ENCODE measurements at regions not wholly inside any gene's neighbourhood (a gene's known extent, or its start where the extent isn't known, plus 50 kb on each side); places are given as distances from the start of the nearest gene placed in this dataset.
A peak's percentile ranks its signal among the peaks of the same experiment; 100 is the strongest.
"Not testable (repeated sequence)": the region's sequence is repeated elsewhere in the genome, so short reads cannot be mapped to it uniquely, and the experiment has no call there.

GRCh38 chr5:93220431-93220830, 360.6 kb downstream of the NR2F1-AS1 start:
- DNase-seq (ENCODE audit: low read depth in 2 of 2) = no peak

GRCh38 chr5:93219641-93220145, 361.3 kb downstream of the NR2F1-AS1 start:
- no peak for DNase-seq (ENCODE audit: low read depth in 2 of 2)

- not testable (repeated sequence) for DNase-seq (ENCODE audit: low read depth in 2 of 2)
Measured at GRCh38 chr5:93213111-93213794, 367.8 kb downstream of the NR2F1-AS1 start.

- DNase-seq (ENCODE audit: low read depth in 2 of 2) = no peak
Measured at GRCh38 chr5:93209476-93209875, 371.5 kb downstream of the NR2F1-AS1 start.

DNA sequence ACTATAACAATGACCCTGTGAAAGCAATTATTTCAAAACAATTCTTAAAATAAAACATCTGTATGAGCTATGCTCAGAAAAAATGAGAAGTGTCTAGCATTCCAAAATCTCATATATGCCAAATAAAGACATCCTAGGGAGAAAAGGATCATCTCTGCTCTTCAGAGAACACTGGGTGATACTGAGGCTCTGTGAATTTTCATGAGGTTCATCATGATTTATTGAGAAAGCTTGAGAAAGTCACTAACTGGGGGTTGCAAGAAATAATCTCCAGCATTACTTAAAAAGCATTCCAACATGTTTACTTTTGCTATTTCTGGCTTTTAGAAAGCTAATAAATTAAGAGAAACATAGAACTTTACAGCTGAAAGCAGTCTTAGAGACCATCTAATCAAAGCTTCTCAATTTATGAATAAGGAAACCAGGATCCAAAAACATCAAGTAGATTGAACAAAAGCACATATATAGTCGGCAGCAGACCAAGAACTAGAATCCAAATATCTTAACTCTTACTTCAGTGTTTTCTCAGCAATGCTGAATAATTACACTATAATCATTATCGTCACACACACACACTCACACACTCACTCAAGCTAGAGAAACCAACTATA, 372.8 kb downstream of the NR2F1-AS1 start:
- DNase-seq (ENCODE audit: low read depth in 2 of 2) = peak; percentile 60 to 67

DNA sequence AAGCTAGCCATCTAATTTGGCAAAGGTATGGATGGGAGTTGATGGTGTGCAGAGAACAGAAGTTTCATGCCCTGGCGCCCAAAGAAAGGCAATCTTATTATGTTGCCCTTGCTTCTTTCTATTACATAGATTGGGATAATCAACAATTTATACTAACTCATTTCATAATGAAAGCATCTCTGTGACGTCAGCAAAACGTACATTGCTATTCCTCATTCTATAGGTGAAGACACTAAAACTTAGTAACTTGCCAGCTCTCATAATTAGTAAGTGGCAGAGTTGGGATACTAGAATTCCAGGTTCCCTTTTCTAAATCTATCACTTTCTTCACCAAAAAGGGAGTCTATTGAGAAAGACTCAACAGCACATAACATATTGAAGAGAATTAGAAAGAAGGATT, 374.8 kb downstream of the NR2F1-AS1 start:
- DNase-seq (ENCODE audit: low read depth in 2 of 2) = no peak

GRCh38 chr5:93201061-93201460, 380.0 kb downstream of the NR2F1-AS1 start:
- DNase-seq (ENCODE audit: low read depth in 2 of 2) = no peak

DNA sequence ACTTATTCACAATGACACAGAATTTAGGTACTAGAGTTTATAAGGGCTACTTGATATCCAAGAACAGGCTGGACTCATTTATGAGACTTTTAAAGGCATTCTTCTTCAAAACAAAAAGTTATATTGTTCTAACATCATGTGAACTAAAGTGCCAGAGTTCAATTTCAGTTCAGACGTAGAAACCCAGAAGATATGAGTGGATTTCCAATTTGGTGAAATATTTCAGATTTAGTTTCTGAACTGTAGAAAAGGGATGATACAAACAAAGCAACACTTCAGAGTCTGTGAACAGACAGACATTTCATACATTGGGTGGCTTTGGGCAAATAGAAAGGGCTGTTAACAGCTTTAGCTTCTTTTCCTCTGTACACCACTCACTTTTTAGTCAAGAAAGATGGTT, 384.0 kb downstream of the NR2F1-AS1 start:
- DNase-seq (ENCODE audit: low read depth in 2 of 2) = no peak

DNA sequence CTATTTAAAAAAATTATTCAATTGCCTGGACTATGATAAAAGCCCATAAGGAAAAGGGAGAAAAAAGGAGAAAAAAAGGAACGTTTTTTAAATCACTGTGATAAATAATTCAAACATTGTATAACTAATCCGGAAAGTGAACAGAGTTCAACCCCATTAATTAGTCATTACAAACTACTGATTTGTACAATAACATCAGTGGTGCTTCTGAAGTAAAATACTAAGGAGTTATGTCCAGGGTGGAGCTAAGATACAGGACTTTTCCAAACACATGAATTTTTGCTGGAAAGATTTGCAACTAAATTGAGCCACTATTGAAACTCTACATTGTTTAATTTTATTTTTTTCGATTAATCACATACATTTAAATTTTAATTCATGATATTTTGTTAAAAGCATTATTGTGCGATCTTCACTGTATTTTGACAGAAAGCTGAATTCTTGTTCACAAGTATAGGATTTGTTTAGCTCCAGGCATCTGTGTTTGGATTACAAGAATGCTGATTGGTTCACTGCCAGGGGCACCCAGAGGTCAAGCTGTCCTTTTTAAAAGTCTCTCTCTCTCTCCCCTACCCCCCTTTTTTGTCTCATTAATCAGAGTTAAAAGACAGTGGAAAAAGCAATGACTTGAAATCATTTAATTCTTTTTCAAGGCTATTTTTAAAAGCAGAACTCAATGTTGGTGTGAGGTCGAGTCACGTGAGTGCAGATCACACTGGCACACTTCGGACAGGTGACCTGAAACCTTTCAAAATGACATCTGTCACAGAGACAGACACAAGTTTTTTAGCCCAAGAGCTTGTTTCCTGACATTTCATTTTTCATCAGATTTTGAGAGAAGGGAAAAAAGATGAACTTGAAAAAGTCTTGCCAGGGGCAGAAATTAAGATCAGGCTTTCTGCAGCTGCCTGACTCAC, 387.3 kb downstream of the NR2F1-AS1 start:
- DNase-seq (ENCODE audit: low read depth in 2 of 2) = no peak

GRCh38 chr5:93192683-93193082, 388.3 kb downstream of the NR2F1-AS1 start:
- DNase-seq (ENCODE audit: low read depth in 2 of 2) = no peak

GRCh38 chr5:93192087-93192486, 388.9 kb downstream of the NR2F1-AS1 start:
- DNase-seq (ENCODE audit: low read depth in 2 of 2) = peak; percentile 56 to 68

DNA sequence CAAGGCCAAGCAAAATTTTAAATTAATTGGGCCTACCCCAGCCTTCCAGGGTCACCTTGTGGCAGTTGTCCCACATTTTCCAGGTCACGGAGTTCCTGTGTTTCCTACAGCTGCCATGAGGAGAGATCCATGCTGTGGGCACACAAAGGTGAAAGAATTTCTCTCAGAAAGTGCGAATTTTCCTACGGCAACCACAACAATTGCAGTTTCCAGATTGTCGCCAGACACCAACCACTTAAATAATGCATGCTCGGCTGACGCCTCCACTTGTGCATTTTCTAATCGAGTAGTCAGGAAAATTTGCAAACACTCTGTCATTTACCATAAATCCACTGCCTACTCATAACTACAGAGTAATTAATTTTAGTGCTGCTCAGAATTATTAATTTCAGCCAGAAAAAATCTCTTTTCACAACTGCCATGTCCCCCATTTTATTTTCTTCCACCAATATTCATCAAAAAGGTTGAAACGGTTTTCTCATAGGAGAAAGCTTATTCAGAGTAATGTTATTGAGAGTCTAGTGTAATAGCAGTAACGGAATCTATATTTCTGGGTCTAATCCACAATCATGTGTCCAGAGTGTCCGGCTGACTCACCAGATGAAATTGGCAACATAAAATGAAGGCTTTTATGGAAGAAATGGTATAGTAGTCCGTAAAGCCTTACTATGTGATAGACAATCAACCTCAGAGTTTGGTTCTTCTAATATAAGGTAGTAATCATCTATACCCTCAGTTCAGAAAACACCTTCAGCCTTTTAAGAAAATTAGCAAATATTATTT, 389.8 kb downstream of the NR2F1-AS1 start:
- DNase-seq (ENCODE audit: low read depth in 2 of 2) = no peak

DNA sequence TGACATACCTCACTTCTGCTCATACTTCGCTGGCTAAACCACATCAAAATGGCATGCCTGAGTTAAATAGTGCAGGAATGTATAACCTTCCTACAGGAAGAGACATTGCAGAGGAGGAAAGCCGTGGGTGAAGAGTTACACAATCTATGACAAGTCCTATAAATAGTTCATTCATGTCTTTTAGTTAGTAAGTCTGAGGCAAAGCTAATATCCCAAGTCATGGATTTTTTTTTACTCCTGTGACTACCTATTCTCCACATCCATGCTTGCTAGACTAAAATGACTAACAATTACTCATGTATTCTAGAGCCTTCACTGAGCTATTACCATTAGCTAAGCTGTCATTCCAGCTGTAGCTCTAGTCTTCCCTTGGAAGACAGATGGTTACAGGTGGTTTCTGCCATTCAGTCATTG, 391.3 kb downstream of the NR2F1-AS1 start:
- peak; percentile 75 to 83 for DNase-seq (ENCODE audit: low read depth in 2 of 2)

DNA sequence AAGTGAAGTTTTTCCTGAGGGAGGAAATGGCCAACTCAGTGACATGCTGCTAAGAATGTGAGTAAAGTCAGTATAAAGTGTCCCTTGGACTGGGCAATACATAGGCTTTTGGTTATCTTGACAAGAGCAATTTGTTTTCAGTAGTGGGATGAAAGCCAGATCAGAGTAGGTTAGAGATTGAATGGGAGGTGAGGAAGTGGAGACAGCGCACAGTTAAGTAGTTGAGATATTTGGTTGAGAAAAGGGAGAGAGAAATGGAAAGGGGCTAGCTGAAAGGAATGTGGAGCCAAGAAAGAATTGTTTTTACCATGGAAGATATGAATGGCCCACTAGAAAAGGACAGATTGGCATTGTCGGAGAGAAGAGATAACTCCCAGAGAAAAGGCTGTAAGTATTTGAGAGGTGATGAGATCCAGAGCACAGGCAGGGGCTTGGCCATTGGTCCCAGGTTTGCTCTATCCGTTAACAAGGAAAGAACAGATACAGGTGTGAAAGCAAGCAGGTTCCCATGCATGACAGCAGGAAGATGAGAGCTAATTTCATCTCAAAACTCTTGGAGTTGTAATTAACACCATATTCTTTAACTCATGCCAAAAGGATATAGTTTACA, 392.0 kb downstream of the NR2F1-AS1 start:
- no peak for DNase-seq (ENCODE audit: low read depth in 2 of 2)

DNA sequence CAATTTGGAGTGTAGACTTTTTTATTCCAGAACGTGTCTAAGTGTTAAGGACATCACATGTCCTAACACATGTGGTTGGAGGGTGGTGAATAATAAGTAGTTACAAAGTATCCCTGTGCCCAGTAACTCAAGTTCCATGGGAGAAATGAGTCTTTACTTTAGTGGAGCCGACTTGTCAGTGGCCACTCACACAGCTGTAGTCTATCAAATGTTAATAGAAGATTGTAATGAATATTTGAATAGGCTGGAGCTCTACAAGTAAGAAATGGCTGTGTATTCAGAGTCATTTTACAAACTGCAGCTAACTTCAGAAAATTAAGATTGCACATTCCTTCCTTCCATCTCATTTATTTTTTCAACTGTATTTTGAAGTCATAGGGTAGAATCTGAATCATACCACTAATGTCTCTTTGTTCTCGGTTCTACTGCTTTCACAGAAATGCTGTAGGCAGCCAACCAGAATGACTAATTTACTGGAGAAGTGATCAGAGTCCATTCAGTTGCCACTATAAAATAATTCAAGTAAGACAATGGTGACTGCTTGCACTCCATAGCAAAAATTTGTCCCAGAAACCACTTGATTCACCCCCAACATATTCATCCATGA, 394.8 kb downstream of the NR2F1-AS1 start:
- no peak for DNase-seq (ENCODE audit: low read depth in 2 of 2)

DNA sequence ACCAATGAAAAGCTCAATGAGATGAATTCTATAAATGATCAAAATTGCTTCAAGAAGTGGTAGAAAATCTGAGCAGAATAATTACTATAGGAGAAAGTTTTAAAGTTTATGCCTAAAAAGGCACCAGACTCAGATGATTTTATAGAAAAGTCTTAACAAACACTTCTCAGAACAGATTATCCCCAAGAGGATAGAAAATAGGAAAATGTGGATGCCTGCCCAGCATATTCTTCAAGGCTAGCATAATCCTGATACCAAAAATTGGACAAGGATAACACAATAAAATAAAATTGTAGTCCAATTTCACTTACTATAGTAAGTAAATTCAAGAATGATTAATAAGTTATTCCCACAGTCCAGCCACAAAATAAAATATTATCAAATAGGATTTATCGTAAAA, 397.0 kb downstream of the NR2F1-AS1 start:
- no peak for DNase-seq (ENCODE audit: low read depth in 2 of 2)

DNA sequence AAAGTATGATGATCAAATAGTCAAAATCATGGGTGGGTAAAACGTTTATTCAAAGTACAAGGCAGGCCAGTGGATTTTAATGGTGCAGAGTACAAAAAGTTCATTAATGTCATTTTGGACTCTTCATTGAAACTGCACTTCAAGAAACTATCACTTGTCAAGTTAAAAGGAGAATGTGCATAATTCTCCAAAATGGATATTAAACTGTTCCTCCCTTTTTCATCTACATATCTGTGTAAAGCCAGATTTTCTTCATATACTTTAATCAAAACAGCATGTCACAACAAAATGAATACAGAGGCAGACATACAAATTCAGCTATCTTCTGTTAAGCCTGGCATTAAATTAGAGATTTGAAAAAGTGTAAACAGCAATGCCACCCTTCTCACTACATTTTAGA, 401.6 kb downstream of the NR2F1-AS1 start:
- DNase-seq (ENCODE audit: low read depth in 2 of 2) = no peak

DNA sequence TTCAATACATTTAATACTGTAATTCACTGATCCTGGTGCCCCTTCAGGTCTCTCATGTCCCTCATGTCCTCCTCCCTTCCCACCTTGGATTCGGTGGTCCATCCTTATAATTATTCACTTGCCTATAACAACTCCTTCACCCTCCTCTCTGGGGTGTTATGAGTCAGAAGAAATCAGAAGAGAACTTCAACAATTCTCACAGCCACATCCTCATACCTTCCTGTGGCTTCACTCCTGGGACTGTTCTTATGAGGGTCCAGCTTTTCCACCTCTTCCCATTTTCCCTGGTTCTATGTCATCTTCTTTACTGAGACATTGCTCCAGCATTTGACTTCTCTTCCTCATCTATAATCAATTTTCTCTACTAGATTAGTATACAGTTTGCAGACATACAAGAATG, 406.1 kb downstream of the NR2F1-AS1 start:
- no peak for DNase-seq (ENCODE audit: low read depth in 2 of 2)

GRCh38 chr5:93165559-93165958, 415.5 kb downstream of the NR2F1-AS1 start:
- DNase-seq (ENCODE audit: low read depth in 2 of 2) = no peak

GRCh38 chr5:93164690-93165089, 416.3 kb downstream of the NR2F1-AS1 start:
- DNase-seq (ENCODE audit: low read depth in 2 of 2) = no peak

Data from fibroblast of skin of left biceps (primary cell).